ENCODE measurements at regions not wholly inside any gene's neighbourhood (a gene's known extent, or its start where the extent isn't known, plus 50 kb on each side); places are given as distances from the start of the nearest gene placed in this dataset.
"Not testable (repeated sequence)": the region's sequence is repeated elsewhere in the genome, so short reads cannot be mapped to it uniquely, and the experiment has no call there.

DNA sequence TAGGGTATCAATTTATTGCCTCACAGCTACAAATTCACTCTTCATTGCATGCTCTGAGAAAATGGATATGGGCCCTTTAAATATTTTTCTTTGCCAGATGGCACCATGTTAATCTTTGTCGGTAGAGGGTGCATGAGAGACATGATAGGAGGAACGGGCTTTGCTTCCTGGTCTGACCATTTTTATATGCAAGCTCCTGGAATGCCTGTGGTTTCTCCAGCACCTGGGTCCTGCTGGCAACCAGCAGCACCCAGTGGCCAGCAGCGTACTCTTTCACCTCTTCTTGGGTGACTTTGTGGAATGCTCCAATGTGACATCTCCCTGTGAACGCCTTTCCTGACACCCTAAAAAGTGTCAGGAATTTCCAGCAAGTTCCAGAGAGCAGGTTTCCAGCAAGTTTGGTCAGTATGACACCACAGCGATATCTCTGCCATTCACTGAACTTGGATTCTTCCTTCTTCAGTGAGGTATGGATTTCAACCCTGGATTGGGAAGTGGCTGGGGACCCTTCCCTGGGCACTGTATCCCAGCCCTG, 140.3 kb upstream of the PGRMC2 start:
- no peaks in the 10 kb centered on the region for H3K27me3 ChIP-seq (ENCODE audit: control insufficient read depth, insufficient read depth, low read length)
- no peak overlapping the region for H3K4me3 ChIP-seq (ENCODE audit: low read length)
- peaks cover 5% of the 10 kb centered on the region for H3K4me1 ChIP-seq (ENCODE audit: control insufficient read depth, insufficient read depth, low read length)
- H3K9ac ChIP-seq (ENCODE audit: low read length) = peak overlapping the region; percentile 25
- H3K36me3 ChIP-seq (ENCODE audit: control insufficient read depth, insufficient read depth, low read length) = no peaks in the 10 kb centered on the region
- H3K9me3 ChIP-seq (ENCODE audit: control insufficient read depth, low read length) = no peaks in the 10 kb centered on the region

DNA sequence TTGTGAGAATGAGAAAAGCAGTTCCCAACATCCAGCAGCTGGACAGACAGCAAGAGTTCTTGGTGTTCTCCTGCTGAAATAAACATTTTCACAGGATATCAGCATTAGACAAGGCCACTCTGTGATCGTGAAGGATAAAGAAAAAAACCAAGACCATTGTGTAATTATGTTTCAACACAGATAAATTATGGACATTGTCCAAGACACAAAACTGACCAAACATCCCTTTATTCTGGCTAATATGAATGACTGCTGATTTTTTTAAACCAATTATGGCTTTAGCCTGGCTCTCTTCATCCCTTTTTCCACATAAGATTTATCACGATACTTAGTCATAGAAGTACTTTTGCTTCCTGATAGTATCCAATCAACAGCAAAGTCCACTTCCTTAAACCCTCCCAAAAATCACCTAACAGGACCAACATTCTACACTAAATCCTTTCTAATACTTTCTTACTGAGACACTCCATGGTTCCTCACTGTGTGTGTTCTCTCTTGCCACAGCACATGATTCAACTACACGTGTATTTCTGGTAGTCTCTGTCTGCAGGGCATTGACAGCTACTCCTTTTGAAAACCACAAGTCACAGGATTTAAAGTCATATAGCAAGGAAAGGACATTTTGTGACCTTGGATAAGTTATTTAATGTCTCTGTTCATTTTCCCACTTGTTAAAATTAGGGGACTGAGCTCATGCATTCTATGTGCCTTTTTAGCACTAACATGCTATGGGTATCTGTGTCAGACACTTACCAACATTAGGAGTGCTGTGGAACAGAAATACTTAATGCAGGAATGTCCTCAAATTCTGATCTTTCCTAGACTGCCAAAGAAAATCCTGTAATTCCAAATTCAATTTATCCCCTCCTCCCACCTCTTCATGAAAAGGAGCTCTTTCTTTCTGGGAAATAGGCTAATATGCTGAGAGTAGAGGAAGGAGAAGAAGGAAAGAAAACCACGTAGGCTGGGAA, 137.2 kb upstream of the PGRMC2 start:
- Histone ChIP-seq H3K9ac (ENCODE audit: low read length) (no peak overlapping the region), H3K4me1 (ENCODE audit: control insufficient read depth, insufficient read depth, low read length) (peaks cover 5% of the 10 kb centered on the region), H3K36me3 (ENCODE audit: control insufficient read depth, insufficient read depth, low read length) (no peaks in the 10 kb centered on the region), H3K9me3 (ENCODE audit: control insufficient read depth, low read length) (no peaks in the 10 kb centered on the region), H3K4me3 (ENCODE audit: low read length) (no peak overlapping the region), H3K27me3 (ENCODE audit: control insufficient read depth, insufficient read depth, low read length) (no peaks in the 10 kb centered on the region)

DNA sequence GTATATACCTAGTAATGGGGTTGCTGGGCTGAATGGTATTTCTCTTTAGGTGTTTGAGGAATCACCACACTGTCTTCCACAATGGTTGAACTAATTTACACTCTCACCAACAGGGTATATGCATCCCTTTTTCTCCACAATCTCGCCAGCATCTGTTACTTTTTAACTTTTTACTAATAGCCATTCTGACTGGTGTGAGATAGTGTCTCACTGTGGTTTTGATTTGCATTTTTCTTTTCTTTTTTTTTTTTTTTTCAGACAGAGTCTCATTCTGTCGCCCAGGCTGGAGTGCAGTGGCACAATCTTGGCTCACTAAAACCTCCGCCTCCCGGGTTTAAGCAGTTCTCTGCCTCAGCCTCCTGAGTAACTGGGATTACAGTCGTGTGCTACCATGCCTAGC, 134.7 kb upstream of the PGRMC2 start:
- H3K4me1 ChIP-seq (ENCODE audit: control insufficient read depth, insufficient read depth, low read length); H3K9me3 ChIP-seq (ENCODE audit: control insufficient read depth, low read length); H3K36me3 ChIP-seq (ENCODE audit: control insufficient read depth, insufficient read depth, low read length); H3K4me3 ChIP-seq (ENCODE audit: low read length); H3K9ac ChIP-seq (ENCODE audit: low read length); H3K27me3 ChIP-seq (ENCODE audit: control insufficient read depth, insufficient read depth, low read length): not testable (repeated sequence)

DNA sequence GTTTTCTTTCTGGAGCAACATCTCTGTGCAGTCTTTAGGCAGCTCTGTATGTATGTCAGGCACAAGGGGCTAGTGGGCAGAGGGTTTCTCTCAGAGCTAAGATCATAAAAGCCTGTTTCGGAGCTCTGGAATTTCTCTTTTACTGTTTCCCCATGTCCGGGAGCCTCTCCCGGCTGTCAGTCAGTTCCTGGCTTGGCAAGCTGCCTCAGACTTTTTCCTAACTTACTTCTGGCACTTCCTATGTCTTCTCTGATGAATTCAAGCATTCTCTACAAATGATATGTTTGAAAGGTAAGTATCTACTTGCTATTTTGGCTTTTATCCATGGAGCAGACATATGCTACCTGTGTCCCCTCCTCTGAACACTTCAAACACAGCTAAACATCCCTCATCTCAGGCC, 129.3 kb upstream of the PGRMC2 start:
- H3K27me3 ChIP-seq (ENCODE audit: control insufficient read depth, insufficient read depth, low read length) = no peaks in the 10 kb centered on the region
- H3K36me3 ChIP-seq (ENCODE audit: control insufficient read depth, insufficient read depth, low read length) = no peaks in the 10 kb centered on the region
- H3K4me1 ChIP-seq (ENCODE audit: control insufficient read depth, insufficient read depth, low read length) = no peaks in the 10 kb centered on the region
- no peaks in the 10 kb centered on the region for H3K9me3 ChIP-seq (ENCODE audit: control insufficient read depth, low read length)
- H3K4me3 ChIP-seq (ENCODE audit: low read length) = no peak overlapping the region
- no peak overlapping the region for H3K9ac ChIP-seq (ENCODE audit: low read length)

DNA sequence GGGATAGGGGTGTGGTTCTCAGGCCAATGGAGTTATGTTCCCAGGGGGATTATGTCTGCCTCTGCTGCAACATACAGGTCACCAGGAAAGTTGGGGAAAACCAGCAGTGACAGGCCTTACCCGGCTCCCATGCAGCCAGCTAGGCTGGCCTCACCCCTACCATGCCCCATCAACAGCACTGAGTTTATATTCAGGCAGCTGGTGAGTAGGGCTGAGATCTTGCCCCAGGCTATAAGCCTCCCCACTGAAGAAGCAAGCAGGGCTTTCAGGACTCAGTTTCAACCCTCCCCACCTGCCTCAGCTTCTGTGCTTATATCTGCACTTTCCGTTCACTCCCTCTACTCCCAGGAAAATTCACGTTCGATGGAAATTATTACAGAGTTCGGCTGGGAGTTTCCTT, 122.4 kb upstream of the PGRMC2 start:
- Histone ChIP-seq H3K27me3 (ENCODE audit: control insufficient read depth, insufficient read depth, low read length) (no peaks in the 10 kb centered on the region), H3K9ac (ENCODE audit: low read length) (no peak overlapping the region), H3K4me3 (ENCODE audit: low read length) (no peak overlapping the region), H3K4me1 (ENCODE audit: control insufficient read depth, insufficient read depth, low read length) (no peaks in the 10 kb centered on the region), H3K36me3 (ENCODE audit: control insufficient read depth, insufficient read depth, low read length) (no peaks in the 10 kb centered on the region), H3K9me3 (ENCODE audit: control insufficient read depth, low read length) (no peaks in the 10 kb centered on the region)

DNA sequence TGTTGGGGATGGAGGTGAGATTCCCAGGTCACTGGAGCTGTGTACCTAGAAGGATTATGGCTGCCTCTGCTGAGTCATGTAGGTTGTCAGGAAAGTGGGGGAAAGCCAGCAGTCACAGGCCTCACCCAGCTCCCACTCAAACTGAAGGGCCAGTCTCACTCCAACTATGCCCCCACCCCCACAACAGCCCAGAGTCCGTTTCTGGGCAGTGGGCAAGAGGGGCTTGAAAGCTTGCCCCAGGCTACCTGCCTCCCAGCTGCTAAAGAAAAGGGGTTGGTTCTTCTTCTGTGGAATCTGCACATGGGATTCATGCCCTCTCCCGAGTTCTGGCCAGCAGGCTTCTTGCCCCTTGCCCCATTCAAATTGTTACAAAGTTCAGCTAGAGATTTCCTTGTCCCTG, 116.0 kb upstream of the PGRMC2 start:
- Histone ChIP-seq H3K36me3 (ENCODE audit: control insufficient read depth, insufficient read depth, low read length) (no peaks in the 10 kb centered on the region), H3K4me3 (ENCODE audit: low read length) (no peak overlapping the region), H3K9me3 (ENCODE audit: control insufficient read depth, low read length) (no peaks in the 10 kb centered on the region), H3K27me3 (ENCODE audit: control insufficient read depth, insufficient read depth, low read length) (no peaks in the 10 kb centered on the region), H3K4me1 (ENCODE audit: control insufficient read depth, insufficient read depth, low read length) (no peaks in the 10 kb centered on the region), H3K9ac (ENCODE audit: low read length) (no peak overlapping the region)

DNA sequence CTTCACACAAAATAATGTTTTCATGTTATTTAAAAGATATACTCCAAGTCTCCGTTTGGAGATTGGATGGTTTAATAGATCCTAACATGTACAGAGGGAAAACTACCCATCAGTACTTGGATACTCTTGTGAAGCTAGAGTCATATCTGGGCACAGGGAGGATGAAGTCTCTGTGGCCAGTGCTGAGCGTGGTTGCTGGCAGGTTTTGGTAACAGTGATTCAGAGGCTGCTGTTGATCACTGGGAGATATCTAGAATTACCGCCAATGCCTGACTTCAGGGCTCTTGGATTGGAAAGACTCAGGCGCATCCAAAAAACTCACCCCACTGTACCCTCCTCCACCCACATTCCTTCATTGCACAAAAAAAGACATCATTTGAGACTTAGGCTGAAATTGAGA, 107.2 kb upstream of the PGRMC2 start:
- no peak overlapping the region for H3K9ac ChIP-seq (ENCODE audit: low read length)
- H3K9me3 ChIP-seq (ENCODE audit: control insufficient read depth, low read length) = no peaks in the 10 kb centered on the region
- no peaks in the 10 kb centered on the region for H3K36me3 ChIP-seq (ENCODE audit: control insufficient read depth, insufficient read depth, low read length)
- H3K4me1 ChIP-seq (ENCODE audit: control insufficient read depth, insufficient read depth, low read length) = no peaks in the 10 kb centered on the region
- H3K4me3 ChIP-seq (ENCODE audit: low read length) = no peak overlapping the region
- no peaks in the 10 kb centered on the region for H3K27me3 ChIP-seq (ENCODE audit: control insufficient read depth, insufficient read depth, low read length)

DNA sequence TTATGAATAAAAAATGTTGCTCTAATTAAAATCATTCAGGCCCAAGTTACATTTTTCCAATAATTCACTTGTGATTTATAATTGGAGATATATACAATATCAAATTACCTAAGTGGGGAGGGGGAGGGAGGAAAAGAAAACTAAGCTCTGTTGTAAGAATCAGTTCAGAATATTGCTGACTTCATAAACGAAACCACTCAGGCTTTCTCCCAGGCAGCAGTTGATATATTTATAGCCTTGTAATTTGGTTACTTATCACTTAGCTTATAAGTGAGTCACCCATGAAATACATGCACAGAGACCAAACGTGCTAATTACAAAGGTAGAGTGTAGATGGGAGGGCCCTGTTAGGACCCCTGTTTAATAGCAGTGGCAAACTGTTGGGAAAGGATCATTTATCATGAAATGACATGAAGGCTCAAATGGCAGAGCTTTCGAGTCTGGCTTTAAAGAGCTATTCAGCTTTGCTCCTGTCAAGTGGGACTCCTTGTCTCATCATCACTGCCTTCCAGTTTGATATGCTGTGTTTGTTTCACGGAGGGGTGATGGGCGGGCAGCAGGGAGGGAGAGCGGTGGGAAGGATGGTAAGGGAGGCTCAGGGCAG, 105.6 kb upstream of the PGRMC2 start:
- H3K36me3 ChIP-seq (ENCODE audit: control insufficient read depth, insufficient read depth, low read length) = no peaks in the 10 kb centered on the region
- H3K9me3 ChIP-seq (ENCODE audit: control insufficient read depth, low read length) = no peaks in the 10 kb centered on the region
- H3K27me3 ChIP-seq (ENCODE audit: control insufficient read depth, insufficient read depth, low read length) = no peaks in the 10 kb centered on the region
- no peak overlapping the region for H3K9ac ChIP-seq (ENCODE audit: low read length)
- no peak overlapping the region for H3K4me3 ChIP-seq (ENCODE audit: low read length)
- H3K4me1 ChIP-seq (ENCODE audit: control insufficient read depth, insufficient read depth, low read length) = no peaks in the 10 kb centered on the region

DNA sequence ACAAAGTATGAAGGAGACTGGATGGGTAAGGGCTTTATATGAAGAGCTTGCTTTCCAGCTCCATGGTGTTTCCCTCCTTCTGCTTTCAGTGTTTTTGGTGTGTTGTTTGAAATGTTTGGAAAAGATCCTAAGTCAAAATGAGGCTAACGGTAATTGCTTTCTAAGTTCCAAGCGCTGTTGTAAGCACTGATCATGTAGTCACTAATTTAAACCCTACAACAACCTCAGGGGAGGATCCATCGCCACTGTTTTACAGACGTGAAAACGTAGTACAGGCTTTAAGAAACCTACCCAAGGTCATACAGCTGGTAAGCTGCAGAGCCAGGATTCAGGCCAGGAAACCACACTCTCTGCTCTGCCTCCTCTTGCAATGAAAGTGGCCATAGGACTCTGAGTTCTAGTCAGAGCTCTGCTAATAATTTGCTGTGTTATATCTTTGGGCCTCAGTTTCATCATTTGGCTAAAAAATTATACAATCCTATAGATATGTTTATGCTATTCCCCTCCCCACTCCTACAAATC, 102.9 kb upstream of the PGRMC2 start:
- H3K4me1 ChIP-seq (ENCODE audit: control insufficient read depth, insufficient read depth, low read length) = peaks cover 25% of the 10 kb centered on the region
- H3K27me3 ChIP-seq (ENCODE audit: control insufficient read depth, insufficient read depth, low read length) = no peaks in the 10 kb centered on the region
- H3K36me3 ChIP-seq (ENCODE audit: control insufficient read depth, insufficient read depth, low read length) = no peaks in the 10 kb centered on the region
- no peak overlapping the region for H3K9ac ChIP-seq (ENCODE audit: low read length)
- H3K9me3 ChIP-seq (ENCODE audit: control insufficient read depth, low read length) = no peaks in the 10 kb centered on the region
- H3K4me3 ChIP-seq (ENCODE audit: low read length) = no peak overlapping the region

DNA sequence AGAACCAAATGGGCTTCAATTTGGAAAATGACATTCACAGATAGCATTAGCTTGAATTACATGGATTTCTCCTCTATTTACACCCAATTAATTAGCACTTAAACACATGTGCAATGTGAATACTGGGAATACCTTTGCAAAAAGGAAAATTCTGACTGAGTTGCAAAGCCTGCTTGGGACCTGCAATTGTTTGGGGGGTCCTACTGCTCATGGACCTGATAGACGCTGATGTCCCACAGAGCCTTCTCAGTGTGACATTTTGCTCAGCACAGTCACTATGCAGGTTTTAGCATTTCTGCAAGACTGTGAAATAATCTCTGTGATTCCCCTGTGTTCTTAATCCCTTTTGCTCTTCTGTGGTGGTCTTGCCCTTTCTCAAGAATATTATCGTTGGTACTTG, 101.2 kb upstream of the PGRMC2 start:
- Histone ChIP-seq H3K9me3 (ENCODE audit: control insufficient read depth, low read length) (no peaks in the 10 kb centered on the region), H3K9ac (ENCODE audit: low read length) (no peak overlapping the region), H3K4me3 (ENCODE audit: low read length) (no peak overlapping the region), H3K4me1 (ENCODE audit: control insufficient read depth, insufficient read depth, low read length) (peaks cover 34% of the 10 kb centered on the region), H3K36me3 (ENCODE audit: control insufficient read depth, insufficient read depth, low read length) (no peaks in the 10 kb centered on the region), H3K27me3 (ENCODE audit: control insufficient read depth, insufficient read depth, low read length) (no peaks in the 10 kb centered on the region)

DNA sequence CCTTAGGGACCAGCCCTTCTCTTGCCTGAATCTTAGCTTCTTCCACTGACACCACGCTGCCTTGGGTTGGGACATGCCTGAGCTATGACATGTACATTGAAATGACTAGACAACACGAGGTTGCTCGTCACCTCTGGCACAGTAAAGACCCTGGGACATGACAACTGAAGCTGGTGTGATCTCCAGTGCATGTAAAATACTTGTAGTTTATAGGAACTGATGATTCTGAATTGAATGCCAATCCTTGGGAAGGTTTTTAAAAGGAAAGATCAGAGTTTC, 100.7 kb upstream of the PGRMC2 start:
- Histone ChIP-seq H3K27me3 (ENCODE audit: control insufficient read depth, insufficient read depth, low read length) (no peaks in the 10 kb centered on the region), H3K9me3 (ENCODE audit: control insufficient read depth, low read length) (no peaks in the 10 kb centered on the region), H3K9ac (ENCODE audit: low read length) (no peak overlapping the region), H3K4me1 (ENCODE audit: control insufficient read depth, insufficient read depth, low read length) (peaks cover 34% of the 10 kb centered on the region), H3K36me3 (ENCODE audit: control insufficient read depth, insufficient read depth, low read length) (no peaks in the 10 kb centered on the region), H3K4me3 (ENCODE audit: low read length) (no peak overlapping the region)

DNA sequence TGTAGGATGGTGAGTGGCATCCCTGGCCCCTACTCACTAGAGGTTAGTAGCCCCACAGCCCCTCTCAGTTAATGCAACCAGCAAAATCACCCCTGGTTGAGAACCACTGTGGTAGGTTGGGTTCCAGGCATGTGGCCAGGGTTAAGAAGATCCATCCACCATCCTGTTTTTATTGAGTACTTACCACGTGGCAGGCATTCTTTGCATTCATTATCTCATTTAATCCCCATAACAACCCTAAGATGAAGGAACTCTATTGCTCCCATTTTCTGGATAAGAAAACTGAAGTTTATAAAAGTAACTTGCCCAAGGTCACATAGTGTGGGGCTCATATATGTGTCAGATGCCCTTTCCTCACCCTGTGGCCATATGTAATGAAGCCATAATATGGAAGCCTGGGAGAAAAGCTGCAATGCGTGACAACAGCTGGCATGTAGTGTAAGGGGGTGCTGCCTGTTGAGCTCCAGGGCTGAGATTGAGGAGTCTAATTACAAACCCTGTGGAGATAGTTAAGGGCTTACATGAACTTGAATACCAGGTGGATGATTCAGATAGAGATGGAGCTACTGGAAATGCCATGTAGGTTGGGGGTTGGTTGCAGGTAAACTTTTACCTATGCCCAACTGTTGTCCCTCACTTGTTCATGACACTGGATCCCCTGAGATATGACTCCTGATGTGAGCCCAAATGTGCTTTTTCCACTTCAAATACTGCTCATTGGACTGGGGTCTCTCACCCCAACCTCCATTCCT, 100.2 kb upstream of the PGRMC2 start:
- Histone ChIP-seq H3K36me3 (ENCODE audit: control insufficient read depth, insufficient read depth, low read length) (no peaks in the 10 kb centered on the region), H3K4me3 (ENCODE audit: low read length) (no peak overlapping the region), H3K4me1 (ENCODE audit: control insufficient read depth, insufficient read depth, low read length) (peaks cover 34% of the 10 kb centered on the region), H3K27me3 (ENCODE audit: control insufficient read depth, insufficient read depth, low read length) (no peaks in the 10 kb centered on the region), H3K9ac (ENCODE audit: low read length) (peak overlapping the region; percentile 9), H3K9me3 (ENCODE audit: control insufficient read depth, low read length) (no peaks in the 10 kb centered on the region)
